ENCODE measurements at regions not wholly inside any gene's neighbourhood (a gene's known extent, or its start where the extent isn't known, plus 50 kb on each side); places are given as distances from the start of the nearest gene placed in this dataset.

GRCh38 chr7:4500812-4501211, 181.3 kb upstream of the FOXK1 start:
- TF ChIP-seq REST (tag by site-specific recombination; IDR thresholded peaks at IDR 0.05) (no peak), ZNF777 (tag by site-specific recombination; IDR thresholded peaks at IDR 0.05; ENCODE audit: borderline replicate concordance) (no peak), ZNF324 (tag by site-specific recombination; IDR thresholded peaks at IDR 0.05) (no peak)

All from HEK293 (cell line).